Non-pigmented ciliary epithelial cell (primary cell): ENCODE measurements at regions not wholly inside any gene's neighbourhood (a gene's known extent, or its start where the extent isn't known, plus 50 kb on each side); places are given as distances from the start of the nearest gene placed in this dataset.
"Not testable (repeated sequence)": the region's sequence is repeated elsewhere in the genome, so short reads cannot be mapped to it uniquely, and the experiment has no call there.

ENCODE experiments used
- DNase-seq: peaks from one replicate; pipeline ENCODE4 v3.0.0-alpha.2; 2010; ENCODE audit warnings: low read depth

GRCh38 chr22:42217752-42218280 is 52.6 kb downstream of the TCF20 start:
- DNase-seq, result no peak

- no peak for DNase-seq
Measured at GRCh38 chr22:42217019-42217751, 53.3 kb downstream of the TCF20 start.

GRCh38 chr22:42214633-42215415 is 55.6 kb downstream of the TCF20 start:
- no peak for DNase-seq

- no peak for DNase-seq
Measured at GRCh38 chr22:42208362-42208761, 62.1 kb downstream of the TCF20 start.

GRCh38 chr22:42207918-42208317 is 62.5 kb downstream of the TCF20 start:
- no peak for DNase-seq

- DNase-seq, result no peak
Measured at GRCh38 chr22:42203609-42204008, 66.8 kb downstream of the TCF20 start.

GRCh38 chr22:42202669-42203068 is 67.8 kb downstream of the TCF20 start:
- DNase-seq, result peak; percentile 23

GRCh38 chr22:42202048-42202447 is 68.4 kb downstream of the TCF20 start:
- DNase-seq, result no peak

- DNase-seq, result no peak
Measured at GRCh38 chr22:42199025-42199424, 68.4 kb upstream of the CYP2D6 start.

- DNase-seq, result no peak
Measured at GRCh38 chr22:42198226-42198625, 67.6 kb upstream of the CYP2D6 start.

GRCh38 chr22:42196454-42196853 is 65.8 kb upstream of the CYP2D6 start:
- DNase-seq, result no peak

- DNase-seq, result no peak
Measured at GRCh38 chr22:42194953-42195352, 64.3 kb upstream of the CYP2D6 start.

GRCh38 chr22:42194104-42194851 is 63.7 kb upstream of the CYP2D6 start:
- no peak for DNase-seq

GRCh38 chr22:42192547-42192946 is 61.9 kb upstream of the CYP2D6 start:
- no peak for DNase-seq

- DNase-seq, result no peak
Measured at GRCh38 chr22:42190274-42190673, 59.7 kb upstream of the CYP2D6 start.

GRCh38 chr22:42189761-42190160 is 59.2 kb upstream of the CYP2D6 start:
- DNase-seq, result no peak

GRCh38 chr22:42188808-42189447 is 58.3 kb upstream of the CYP2D6 start:
- DNase-seq, result peak; percentile 18

- no peak for DNase-seq
Measured at GRCh38 chr22:42187646-42188045, 57.0 kb upstream of the CYP2D6 start.

- DNase-seq, result no peak
Measured at GRCh38 chr22:42185915-42186439, 55.4 kb upstream of the CYP2D6 start.

- DNase-seq, result no peak
Measured at GRCh38 chr22:42184852-42185251, 54.2 kb upstream of the CYP2D6 start.

GRCh38 chr22:42183461-42184059 is 53.0 kb upstream of the CYP2D6 start:
- DNase-seq, result not testable (repeated sequence)
